ENCODE measurements at regions not wholly inside any gene's neighbourhood (a gene's known extent, or its start where the extent isn't known, plus 50 kb on each side); places are given as distances from the start of the nearest gene placed in this dataset.

- FAIRE-seq, result peak; percentile 50
Observed at GRCh38 chr11:33559567-33559966, 141.1 kb downstream of the C11orf91 start.

GRCh38 chr11:33558097-33558496 lies 142.5 kb downstream of the C11orf91 start:
- FAIRE-seq, result no peak
- DNase-seq (ENCODE audit: low spot score), result peak; percentile 16

More at GRCh38 chr11:33559567-33559966, 141.1 kb downstream of the C11orf91 start:
- no peak for DNase-seq (ENCODE audit: low spot score)

- FAIRE-seq (peak; percentile 40), DNase-seq (ENCODE audit: low spot score) (peak; percentile 69)
Observed at GRCh38 chr11:33557201-33557600, 143.4 kb downstream of the C11orf91 start.

GRCh38 chr11:33554219-33554618 lies 146.4 kb downstream of the C11orf91 start:
- FAIRE-seq (no peak), DNase-seq (ENCODE audit: low spot score) (no peak)

- FAIRE-seq, result no peak
- peak; percentile 34 for DNase-seq (ENCODE audit: low spot score)
Observed at GRCh38 chr11:33553486-33553885, 147.1 kb downstream of the C11orf91 start.

- no peak for FAIRE-seq
Observed at GRCh38 chr11:33552756-33553155, 147.9 kb downstream of the C11orf91 start.

GRCh38 chr11:33551051-33551450 lies 149.6 kb downstream of the C11orf91 start:
- no peak for DNase-seq (ENCODE audit: low spot score)
- FAIRE-seq, result no peak

More at GRCh38 chr11:33552756-33553155, 147.9 kb downstream of the C11orf91 start:
- no peak for DNase-seq (ENCODE audit: low spot score)

GRCh38 chr11:33549483-33549882 lies 151.1 kb downstream of the C11orf91 start:
- no peak for FAIRE-seq
- no peak for DNase-seq (ENCODE audit: low spot score)

GRCh38 chr11:33545931-33546330 lies 154.7 kb downstream of the C11orf91 start:
- DNase-seq (ENCODE audit: low spot score) (no peak), FAIRE-seq (no peak)

- DNase-seq (ENCODE audit: low spot score), result no peak
Observed at GRCh38 chr11:33544593-33545373, 155.8 kb downstream of the C11orf91 start.

GRCh38 chr11:33543823-33544222 lies 156.8 kb downstream of the C11orf91 start:
- no peak for FAIRE-seq
- no peak for DNase-seq (ENCODE audit: low spot score)

More at GRCh38 chr11:33544593-33545373, 155.8 kb downstream of the C11orf91 start:
- FAIRE-seq, result no peak

GRCh38 chr11:33542921-33543320 lies 157.7 kb downstream of the C11orf91 start:
- FAIRE-seq (no peak), DNase-seq (ENCODE audit: low spot score) (peak; percentile 65)

GRCh38 chr11:33540946-33541915 lies 159.4 kb downstream of the C11orf91 start:
- FAIRE-seq, result no peak
- DNase-seq (ENCODE audit: low spot score), result no peak

- DNase-seq (ENCODE audit: low spot score) (no peak), FAIRE-seq (no peak)
Observed at GRCh38 chr11:33540427-33540826, 160.2 kb downstream of the C11orf91 start.

GRCh38 chr11:33539751-33540150 lies 160.9 kb downstream of the C11orf91 start:
- DNase-seq (ENCODE audit: low spot score) (no peak), FAIRE-seq (no peak)

GRCh38 chr11:33538726-33539125 lies 161.9 kb downstream of the C11orf91 start:
- FAIRE-seq (no peak), DNase-seq (ENCODE audit: low spot score) (no peak)

- DNase-seq (ENCODE audit: low spot score) (no peak), FAIRE-seq (no peak)
Observed at GRCh38 chr11:33536178-33536577, 164.4 kb downstream of the C11orf91 start.

- DNase-seq (ENCODE audit: low spot score) (no peak), FAIRE-seq (no peak)
Observed at GRCh38 chr11:33534575-33534974, 166.1 kb downstream of the C11orf91 start.

GRCh38 chr11:33533386-33534052 lies 167.1 kb downstream of the C11orf91 start:
- FAIRE-seq, result no peak
- DNase-seq (ENCODE audit: low spot score), result no peak

- FAIRE-seq (no peak), DNase-seq (ENCODE audit: low spot score) (no peak)
Observed at GRCh38 chr11:33532720-33533385, 167.8 kb downstream of the C11orf91 start.

GRCh38 chr11:33532257-33532656 lies 168.4 kb downstream of the C11orf91 start:
- FAIRE-seq (no peak), DNase-seq (ENCODE audit: low spot score) (no peak)
